HG02678 (cell line): ENCODE measurements at regions not wholly inside any gene's neighbourhood (a gene's known extent, or its start where the extent isn't known, plus 50 kb on each side); places are given as distances from the start of the nearest gene placed in this dataset.

Experiments
- ATAC-seq: cut with Tn5 transposase; IDR thresholded peaks from one replicate; pipeline ENCODE4 v1.9.1; 2021; ENCODE audit warnings: mild to moderate bottlenecking, moderate library complexity; ENCODE audit not compliant: unreplicated experiment

DNA sequence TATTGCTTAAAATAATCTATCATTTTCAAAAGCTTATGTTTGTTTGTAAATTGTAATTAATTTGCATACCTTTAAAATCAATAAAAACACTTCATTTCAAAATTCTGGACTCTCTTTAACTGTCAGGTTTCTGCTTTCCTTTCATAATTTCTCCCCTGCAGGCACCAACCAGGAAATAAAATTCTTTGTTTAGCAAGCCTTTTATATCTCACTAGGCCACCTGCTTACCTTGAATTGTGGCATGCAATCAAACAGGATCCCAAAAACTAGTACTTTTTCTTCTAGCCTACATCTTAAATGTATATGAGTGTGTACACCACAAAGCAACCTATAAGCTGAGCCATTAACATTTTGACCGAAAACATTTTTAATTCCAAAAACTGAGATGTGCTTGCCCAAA lies 233.1 kb downstream of the NR4A2 start:
- no peak for ATAC-seq

DNA sequence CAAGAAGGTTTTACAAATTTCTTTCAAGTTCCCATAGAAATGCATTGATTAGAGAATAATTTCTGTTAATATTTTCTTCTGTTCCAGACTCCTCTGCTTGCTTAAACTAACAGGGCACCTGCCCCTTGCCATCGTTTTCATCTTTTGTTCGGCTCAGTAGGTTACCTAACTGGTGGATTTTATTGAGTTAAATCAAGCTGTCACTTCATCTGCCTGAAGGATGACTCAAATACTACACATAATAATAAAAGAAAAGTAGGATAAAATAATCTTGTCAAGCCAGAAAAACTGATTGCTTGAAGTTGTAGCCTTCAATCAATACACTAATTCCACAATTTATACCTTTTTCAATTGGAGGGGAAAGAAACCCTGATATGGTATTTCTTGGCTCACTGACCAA lies 234.0 kb downstream of the NR4A2 start:
- ATAC-seq, result no peak

DNA sequence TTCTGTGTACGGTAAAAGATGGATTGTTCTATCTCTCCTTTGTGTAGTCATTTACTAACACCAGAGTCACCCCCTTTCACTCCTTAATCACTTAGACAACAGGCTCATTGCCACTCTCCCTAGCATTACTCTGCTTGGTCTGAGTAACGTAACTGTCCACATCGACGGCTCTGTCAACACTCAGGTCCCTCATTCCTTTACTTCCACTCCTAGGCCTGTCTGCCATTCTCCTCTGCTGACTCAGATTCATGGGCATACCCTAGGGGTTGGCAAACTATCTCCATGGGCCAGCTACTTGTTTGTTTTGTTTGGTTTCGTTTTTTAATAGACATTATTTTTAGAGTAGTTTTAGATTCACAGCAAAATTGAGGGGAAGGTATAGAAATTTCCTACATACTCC lies 243.9 kb downstream of the NR4A2 start:
- no peak for ATAC-seq

DNA sequence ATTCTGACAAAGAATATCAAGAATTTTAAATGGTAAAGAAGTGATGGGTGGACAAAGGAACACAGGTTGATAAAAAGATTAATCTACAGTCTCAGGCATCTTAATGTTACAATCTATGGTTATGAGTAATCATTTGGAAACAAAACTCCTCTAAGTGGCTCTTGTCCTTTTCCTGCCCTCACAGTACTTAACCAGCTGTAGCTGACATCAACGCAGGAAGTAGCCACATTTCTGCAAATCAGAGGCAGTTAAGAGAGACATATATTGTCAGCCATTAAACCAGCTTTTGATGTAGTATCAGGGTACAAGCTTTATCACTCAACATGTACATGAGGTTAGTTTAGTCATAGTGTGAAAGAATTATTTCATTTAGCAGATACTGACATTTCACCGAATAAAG lies 244.6 kb downstream of the NR4A2 start:
- no peak for ATAC-seq

DNA sequence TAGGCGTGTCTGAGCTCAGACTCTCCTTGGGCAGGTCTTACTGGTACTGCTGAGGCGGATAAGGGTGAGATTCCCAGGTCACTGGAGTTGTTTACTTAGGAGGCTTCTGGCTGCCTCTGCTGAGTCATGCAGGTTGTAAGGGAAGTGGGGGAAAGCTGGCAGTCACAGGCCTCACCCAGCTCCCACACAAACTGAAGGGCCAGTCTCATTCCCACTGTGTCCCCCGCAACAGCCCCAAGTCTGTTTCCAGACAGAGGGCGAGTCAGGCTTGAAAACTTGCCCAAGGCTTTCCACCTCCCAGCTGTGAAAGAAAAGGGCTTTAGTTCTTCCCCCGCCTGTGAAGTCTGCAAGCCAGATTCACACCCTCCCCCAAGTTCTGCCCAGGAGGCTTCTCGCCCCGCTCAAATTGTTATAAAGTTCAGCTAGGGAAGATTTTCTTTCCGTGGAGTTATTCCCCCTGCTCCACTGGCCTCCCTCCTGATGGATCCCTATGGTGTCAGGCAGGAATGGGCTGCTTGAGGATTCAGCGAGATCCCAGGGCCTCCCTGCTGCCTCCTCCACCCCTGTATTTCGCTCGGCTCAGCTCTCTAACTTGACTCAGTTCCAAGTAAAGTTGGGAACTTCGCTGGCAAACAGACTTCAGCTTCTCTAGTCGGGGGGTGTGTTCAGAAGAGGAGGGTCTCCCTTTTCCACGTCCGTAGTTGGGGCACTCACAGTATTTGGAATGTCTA lies 248.6 kb downstream of the NR4A2 start:
- no peak for ATAC-seq

DNA sequence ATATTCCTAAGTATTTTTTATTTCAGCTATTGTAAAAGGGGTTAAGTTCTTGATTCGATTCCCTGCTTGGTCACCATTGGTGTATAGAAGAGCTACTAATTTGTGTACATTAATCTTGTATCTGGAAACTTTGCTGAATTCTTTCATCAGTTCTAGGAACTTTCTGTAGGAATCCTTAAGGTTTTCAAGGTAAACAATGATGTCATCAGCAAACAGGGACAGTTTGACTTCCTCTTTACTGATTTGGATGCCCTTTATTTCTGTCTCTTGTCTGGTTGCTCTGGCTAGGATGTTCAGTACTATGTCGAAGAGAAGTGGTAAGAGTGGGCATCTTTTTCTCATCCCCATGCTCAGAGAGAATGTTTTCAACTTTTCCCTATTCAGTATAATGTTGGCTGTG lies 252.7 kb downstream of the NR4A2 start:
- ATAC-seq, result no peak

DNA sequence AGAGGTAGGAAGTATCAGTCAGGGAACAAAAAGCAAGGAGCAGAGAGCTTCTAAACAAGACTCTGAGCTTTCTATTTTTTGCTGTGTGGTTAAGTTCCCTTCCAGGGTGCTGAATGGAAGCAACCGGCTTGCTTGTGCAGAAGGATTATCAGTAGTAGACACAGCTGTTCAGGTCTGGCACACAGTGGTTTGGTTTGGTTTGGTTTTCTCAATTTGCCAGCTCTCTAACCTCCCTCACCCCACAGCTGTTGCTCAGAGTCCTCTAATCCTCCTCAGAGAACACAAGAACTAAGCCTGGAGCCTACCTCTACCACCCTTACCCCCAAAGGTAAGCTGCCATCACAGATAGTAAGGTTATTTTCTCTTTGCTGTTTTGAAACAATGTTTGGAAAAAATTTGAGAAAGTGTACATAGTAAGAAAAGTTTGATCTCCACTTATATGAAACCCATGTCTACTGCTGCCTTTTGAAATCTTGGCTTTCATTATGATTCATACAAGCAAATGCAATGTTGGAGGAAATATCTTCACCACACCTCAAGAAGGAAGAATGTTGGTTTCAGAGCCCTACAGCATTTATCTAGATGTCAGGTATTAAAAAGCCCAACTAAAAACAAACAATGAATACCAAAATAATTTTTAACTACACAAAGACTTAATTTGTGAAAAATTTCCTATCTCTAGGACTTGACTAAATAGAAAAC lies 255.3 kb downstream of the NR4A2 start:
- ATAC-seq, result no peak

DNA sequence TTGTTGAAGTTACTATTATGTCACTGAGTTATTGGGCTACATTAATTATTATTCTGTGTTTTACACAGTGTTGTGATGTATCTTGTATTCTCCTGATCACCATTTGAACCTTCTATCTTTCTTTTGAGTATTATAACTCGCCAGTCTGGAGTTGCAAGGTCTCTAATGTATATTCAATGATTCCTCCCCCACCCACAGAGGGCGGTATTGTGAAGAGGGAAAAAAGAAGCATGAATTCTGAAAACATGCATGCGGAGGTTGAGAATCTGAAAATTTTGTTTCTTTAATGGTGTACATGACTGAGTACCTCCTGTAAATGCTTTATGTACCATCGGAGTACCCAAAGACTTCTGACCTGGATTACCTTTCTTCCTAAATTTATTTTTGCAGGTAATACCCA lies 266.6 kb downstream of the NR4A2 start:
- no peak for ATAC-seq

DNA sequence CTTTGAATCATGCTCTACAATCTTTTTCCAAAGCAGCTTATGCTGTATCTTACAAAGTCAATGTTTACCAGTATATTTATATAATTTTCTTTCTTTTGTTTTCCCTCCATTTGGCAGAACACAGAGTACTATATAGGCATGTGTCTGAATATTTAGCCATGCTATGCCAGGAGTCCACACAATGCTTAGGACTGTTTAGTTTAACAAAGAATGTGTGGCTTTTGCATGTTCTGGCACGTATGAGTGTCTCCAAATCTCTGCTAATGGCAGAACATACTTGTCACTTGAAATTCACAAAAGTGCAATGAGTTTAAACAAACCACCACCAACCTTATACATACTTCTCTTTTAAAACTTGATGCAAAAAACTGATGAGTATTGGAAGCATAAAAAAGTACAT lies 268.0 kb downstream of the NR4A2 start:
- ATAC-seq, result no peak

DNA sequence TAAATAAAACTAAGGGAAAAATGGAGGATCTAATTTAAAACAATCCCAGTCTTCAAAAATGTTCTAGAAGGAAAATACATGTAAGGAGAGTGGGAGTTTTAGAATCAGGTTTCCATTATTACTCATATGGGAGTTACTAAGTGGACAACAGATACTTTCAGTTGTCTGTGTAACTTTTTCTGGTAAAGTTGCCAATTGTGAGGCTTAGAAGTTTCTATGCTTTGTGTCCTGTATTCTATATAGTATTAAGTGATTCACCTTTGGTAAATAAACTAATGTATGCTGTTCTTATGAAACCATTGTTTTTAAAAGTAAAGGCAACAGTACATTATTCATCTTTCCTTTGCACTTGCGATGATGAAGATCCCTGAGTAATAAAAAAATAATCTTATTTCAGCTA lies 274.9 kb downstream of the NR4A2 start:
- ATAC-seq, result no peak

DNA sequence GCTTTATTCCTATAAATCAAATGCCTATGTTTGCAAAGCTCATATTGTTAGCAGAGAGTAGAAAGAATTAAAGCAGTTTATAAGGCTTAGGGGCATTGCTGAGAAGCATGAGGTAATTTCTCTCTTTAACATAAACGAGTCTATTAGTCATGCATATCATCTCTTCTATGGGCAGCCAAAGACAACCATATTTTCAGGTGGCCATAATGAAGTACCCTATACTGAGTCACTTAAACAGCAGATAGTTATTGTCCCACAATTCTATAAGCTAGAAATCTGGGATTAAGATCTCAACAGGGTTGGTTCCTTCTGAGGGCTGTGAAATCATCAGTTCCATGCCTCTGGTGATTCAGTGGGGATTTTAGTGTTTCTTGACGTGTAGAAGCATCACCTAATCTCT lies 277.5 kb downstream of the NR4A2 start:
- ATAC-seq, result no peak

DNA sequence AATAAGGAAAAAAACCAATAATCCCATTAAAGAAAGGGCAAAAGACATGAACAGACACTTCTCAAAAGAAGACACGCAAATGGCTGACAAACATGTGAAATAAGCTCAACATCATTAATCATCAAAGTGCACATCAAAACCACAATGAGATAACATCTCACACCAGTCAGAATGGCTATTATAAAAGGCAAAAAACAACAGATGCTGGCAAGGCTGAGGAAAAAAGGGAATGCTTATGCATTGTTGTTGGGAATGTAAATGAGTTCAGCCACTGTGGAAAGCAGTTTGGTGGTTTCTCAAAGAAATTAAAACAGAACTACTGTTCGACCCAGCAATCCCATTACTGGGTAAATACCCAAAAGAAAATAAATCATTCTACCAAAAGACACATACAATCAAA lies 285.6 kb downstream of the NR4A2 start:
- ATAC-seq, result no peak

DNA sequence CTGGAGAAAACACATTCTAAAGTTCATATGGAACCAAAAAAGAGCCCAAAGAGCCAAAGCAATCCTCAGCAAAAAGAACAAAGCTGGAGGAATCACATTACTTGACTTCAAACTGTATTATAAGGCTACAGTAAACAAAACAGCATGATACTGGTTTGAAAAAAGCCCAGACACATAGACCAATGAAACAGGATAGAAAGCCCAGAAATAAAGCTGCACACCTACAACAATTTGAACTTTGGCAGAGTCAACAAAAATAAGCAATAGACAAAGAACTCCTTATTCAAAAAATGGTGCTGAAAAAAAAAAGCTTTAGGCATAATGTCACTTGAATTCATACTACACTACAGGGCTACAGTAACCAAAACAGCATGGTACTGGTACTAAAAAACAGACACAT lies 289.6 kb downstream of the NR4A2 start:
- no peak for ATAC-seq

DNA sequence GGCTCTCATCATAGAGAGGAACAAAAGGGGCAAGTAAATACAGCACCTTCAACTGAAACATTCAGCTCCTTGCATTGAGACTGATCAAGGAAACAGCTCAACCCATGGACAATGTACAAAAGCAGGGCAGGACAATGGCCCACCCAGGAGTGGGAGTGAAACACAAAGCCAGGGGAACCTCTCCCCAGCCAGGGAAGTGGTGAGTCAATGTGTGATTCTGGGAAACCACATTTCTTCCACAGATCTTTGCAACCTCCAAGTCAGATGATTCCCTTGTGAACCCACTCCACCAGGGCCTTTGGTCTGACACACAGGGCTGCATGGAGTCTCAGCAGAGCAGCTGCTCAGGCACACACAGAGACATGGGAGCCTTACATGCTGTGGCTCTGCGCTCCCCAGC lies 294.5 kb downstream of the NR4A2 start:
- no peak for ATAC-seq

DNA sequence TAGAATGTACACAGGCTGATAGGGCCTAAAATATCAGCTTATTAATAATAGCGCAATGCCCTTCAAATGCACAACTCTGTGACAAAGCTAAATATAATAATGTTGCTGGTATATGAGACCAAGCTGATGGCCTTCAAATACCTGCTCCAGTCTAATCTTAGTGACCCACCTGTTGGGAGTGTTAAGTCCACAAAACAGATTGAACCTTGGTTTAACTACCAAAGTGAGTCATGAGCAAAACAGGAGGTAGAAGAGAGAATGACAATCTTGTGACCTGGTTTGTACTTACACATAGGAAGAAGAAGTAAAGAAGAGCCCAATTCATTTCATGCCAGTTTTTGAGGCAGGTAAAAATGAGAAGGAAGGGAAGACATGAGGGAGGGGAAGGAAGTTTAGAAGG lies 295.0 kb downstream of the NR4A2 start:
- no peak for ATAC-seq

DNA sequence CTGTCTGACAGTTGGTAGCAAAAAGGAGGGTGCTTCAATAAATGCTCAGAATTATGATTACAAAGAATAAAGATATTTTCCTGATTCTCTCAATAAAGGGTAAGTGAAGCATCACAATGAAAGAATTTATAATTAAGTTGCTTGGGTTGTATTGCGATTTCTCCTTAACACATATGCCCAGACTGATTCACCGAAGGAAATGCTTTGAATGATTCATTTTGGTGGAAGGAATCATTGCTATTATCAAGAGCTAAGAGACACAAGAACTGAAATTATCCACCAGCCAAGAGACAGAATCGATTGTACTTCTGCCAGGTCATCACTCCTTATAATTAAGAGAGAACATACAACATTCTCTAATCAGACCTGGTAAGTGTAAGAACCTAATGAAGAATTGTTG lies 301.4 kb downstream of the NR4A2 start:
- ATAC-seq, result no peak

DNA sequence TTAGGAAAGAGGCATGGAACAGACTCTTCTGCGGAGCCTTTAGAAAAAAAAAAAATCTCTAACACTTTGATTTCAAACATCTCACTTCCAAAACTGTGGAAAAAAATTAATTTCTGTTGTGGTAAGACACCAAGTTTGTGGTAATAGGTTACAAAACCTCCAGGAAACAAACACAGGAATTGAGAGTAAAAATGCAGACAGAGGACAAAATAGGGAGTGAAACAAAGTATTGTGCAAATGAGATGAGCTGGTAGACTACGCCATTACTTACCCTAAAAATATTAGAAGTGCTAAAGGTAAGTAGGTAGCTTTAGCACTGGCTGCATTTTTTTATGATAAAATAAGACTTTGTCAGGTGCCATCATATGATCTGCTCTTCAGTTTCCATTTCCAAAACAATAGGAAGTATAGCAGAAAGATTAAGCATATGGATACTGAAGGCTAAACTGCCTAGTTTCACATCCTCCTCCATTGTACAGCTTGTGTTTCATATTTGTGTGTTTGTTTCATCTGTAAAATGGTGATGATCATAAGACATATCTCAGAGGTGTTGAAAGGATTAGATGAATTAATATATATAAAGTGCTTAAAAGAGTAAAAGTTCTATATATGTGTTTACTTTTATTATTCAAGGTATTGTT lies 309.2 kb downstream of the NR4A2 start:
- peak; percentile 47 for ATAC-seq

DNA sequence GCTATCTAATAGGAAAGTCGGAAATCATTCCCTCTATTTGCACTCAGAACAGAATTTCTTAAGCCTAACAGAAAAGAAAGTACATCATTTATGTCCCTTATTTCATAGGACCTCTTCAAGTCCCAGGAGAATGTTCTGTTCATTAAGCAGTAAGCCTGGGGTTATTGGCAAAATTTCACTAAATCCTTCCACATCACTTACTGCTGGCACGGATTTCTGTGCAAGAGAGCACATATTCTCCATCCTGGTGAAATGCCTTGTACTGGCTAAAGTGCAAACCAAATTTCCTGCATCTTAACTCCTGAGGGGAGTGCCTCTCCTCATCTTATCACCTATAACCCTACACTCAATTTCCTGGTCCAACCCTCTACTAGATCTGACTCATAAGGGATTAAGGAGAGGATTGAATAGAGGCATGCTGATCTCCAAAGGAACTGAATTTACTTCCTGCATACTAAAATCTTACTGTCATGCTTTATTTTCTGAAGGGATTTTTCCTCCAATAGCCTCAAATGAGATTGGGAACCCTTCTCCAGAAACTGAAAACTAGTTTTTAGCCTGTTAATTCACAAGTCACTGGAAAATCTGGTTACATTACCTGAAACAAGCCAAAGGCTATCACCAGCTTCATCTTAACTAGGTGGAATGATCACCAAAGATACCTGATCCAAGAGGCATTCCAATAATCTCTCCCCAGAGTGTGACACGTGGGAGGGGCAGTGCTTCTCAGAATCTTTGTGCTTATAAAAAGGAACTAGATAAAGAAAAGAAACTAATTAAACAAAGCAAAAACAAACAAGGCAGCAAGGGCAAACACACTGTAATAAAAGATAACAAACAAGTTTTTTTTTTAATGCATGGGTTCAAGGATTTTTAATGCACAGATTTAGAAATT lies 311.1 kb downstream of the NR4A2 start:
- ATAC-seq, result no peak

DNA sequence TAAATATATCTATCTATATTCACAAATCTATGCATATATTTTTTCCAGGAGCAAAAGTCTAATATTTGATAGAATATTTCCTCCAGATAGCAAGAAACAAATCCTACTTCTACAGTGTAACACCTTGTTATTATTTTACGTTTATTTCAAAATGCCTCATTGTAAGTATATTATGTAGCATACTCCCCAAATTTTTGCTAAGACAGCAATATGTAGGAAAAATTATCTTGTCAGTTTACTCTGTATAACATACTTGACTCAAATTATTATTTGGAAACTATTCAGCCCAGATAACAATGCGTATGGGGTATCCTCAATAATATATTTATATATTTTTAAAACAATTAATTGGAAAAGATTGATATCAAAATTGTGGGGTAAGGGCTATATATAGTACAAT lies 313.2 kb downstream of the NR4A2 start:
- no peak for ATAC-seq

DNA sequence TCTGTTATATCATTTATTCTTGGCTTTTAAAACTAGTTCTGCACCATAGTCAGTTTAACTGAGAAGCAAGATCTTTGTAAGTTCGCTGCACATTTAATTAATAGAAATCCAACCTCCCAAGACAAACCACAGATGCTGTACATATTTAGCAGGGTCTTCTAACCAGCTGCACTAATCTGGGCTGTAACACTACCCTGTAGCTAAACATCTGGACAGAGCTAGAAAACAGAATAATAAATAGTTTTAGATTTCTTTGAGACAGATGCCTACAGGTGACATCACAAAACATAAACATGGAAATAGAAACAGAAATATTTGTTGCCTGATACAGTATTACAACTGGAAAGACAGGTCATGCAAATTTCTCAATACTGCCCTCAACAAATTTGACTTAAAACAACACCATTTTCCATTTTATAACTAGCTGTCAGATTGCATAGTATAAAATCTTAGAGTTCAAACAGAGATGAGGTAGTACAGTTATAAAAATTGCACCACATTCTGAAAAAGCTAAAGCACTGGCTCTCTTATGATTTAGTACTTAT lies 315.1 kb downstream of the NR4A2 start:
- no peak for ATAC-seq

DNA sequence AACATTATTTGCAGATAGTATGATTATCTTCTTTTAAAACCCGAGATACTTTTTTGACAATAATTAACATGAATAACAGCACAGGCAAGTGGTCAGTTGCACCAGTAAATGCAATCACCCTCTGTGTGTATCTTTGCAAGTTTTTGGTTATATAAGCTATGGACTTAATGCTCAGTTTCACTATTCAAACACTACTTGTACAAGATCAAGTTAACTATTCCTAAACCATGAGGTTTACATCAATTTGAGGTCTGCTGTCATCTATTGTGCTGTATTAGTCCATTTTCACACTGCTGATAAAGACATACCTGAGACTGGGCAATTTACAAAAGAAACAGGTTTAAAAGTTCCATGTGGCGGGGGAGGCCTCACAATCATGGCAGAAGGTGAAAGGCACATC lies 323.2 kb downstream of the NR4A2 start:
- no peak for ATAC-seq
